Epithelial cell of esophagus (primary cell): ENCODE measurements at regions not wholly inside any gene's neighbourhood (a gene's known extent, or its start where the extent isn't known, plus 50 kb on each side); places are given as distances from the start of the nearest gene placed in this dataset.

Experiments
- DNase-seq: peaks from one replicate; pipeline ENCODE4 v3.0.0; 2010; ENCODE audit warnings: low read depth
- H3K4me3 ChIP-seq: 2 replicates; pipeline ENCODE4 v1.5.1; 2011; ENCODE audit warnings: mild to moderate bottlenecking, low read length, control low read depth
- TF ChIP-seq, protein P1 (sequence below): IDR thresholded peaks from 2 replicates; pipeline ENCODE4 v1.5.1; 2011; ENCODE audit warnings: low read depth, mild to moderate bottlenecking, low read length, control low read depth, inconsistent platforms; ENCODE audit not compliant: insufficient read depth; ENCODE audit errors: missing control alignments

DNA sequence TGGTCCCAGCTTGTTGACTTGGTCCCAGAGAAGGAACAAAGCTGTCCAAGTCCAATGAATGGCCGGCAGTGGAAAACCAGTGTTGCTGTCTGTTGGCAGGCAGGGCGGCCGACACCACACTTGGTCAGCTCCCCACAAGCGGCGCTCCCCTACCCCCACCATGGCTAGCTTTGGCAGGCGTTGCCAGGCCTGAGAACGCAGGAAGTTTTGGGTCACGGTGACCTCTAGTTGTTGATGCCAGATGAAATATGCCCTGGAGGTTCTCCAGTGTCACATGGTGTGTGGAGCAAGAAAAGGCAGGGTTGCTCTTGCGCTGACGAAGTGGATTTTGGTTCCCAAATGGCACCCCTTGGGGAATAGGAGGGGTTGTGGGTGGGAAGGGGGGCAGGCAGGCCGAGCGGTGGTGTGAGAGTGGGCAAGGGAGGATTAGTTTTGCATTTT lies 72.7 kb upstream of the TPRG1 start:
- TF ChIP-seq, protein P1, sequence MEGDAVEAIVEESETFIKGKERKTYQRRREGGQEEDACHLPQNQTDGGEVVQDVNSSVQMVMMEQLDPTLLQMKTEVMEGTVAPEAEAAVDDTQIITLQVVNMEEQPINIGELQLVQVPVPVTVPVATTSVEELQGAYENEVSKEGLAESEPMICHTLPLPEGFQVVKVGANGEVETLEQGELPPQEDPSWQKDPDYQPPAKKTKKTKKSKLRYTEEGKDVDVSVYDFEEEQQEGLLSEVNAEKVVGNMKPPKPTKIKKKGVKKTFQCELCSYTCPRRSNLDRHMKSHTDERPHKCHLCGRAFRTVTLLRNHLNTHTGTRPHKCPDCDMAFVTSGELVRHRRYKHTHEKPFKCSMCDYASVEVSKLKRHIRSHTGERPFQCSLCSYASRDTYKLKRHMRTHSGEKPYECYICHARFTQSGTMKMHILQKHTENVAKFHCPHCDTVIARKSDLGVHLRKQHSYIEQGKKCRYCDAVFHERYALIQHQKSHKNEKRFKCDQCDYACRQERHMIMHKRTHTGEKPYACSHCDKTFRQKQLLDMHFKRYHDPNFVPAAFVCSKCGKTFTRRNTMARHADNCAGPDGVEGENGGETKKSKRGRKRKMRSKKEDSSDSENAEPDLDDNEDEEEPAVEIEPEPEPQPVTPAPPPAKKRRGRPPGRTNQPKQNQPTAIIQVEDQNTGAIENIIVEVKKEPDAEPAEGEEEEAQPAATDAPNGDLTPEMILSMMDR: no peak
- DNase-seq: no peak
- H3K4me3 ChIP-seq: no peak overlapping the region

DNA sequence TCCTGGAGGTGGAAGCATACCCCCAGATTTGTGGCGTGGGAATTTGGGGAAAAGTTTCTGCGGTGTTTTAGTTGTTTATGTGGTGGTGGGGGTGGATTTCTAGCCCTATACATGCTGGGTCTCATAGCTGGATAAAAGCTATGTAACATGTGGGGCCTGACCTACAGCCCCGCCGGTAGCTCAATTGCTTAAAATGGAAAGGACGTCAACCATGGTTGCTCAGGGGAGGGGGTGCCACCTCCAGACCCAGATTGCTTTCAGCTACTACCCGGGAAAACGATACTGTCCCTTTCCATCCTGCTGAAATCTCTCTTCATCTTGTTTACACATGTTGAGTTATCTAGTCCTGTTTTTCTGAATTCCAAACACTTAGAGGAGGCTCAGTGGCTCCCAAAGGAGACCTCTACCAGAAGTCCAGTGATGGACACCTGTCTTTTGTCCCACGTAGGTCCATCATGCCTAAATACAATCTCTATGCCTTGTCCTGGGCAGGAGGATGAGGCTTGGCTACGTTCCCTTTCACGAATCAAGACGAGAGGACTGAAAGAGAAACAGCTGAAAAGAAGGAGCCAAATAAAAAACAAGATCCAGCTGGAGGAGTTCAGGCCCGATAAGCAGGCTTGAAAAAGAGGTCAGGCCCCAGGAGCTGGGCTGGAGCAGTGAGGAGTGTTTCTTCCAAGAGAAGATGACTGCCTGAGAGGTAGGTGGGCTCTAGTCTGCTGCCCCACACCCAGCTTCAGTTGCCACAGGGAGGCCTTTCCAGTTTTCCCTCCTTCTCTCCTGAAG lies 72.1 kb upstream of the TPRG1 start:
- no peak for DNase-seq
- no peak overlapping the region for H3K4me3 ChIP-seq
- TF ChIP-seq, protein P1: no peak

DNA sequence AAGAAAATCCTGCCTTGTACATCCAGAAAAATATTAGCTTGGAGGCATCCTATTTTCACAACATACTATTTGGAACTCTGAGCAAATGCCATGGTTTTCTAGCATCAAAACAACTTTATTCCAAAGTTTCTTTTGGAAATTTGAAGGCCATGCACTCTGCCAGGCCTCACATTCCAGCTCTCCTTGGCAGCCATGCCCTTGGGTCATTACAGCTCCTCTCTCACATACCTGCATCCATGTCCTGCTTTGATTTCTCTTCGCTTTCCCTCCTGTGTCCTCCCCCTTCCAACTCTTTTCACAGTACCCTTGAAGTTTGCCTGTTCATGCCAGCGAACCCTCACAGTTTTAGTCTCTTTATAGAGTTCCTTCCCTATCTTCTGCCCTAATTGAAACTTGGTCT lies 70.9 kb upstream of the TPRG1 start:
- H3K4me3 ChIP-seq: no peak overlapping the region
- TF ChIP-seq, protein P1: no peak
- DNase-seq: no peak

DNA sequence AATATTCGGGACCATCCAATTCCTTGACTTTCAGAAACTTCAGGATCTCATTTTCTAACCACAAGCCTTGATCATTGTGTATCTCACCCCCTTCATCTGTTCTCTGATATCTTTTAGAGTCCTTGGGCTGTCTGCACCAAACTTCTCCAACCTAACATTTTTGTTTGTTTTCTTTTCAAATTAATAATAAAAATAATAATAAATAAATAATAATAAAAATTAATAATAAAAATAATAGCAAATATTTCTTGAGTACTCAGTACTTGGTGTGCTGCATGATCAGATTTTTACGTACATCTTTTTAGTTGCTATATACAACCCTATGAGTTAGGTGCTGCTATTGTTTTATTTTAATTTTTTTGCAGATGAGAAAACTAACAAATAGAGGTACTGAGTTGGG lies 70.2 kb upstream of the TPRG1 start:
- DNase-seq: no peak
- TF ChIP-seq, protein P1: no peak

DNA sequence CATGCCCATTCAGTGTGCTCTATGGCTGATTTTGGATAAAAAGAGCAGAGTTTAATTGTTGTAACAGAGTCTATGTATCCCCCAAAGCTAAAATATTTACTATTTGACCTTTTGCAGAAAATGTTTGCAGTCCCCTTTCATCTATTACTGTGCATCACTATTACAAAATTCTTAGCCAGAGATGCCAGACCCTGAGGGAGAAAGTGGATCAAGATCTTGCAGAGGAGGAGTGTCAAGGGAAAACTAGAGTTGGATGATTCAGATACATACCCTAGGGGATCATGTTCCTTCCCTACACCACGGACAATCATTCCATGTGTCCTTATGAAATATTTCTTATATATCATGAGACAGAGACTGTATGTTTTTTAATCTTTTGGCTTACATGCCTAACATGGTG lies 68.6 kb upstream of the TPRG1 start:
- no peak overlapping the region for H3K4me3 ChIP-seq
- TF ChIP-seq, protein P1: no peak
- DNase-seq: peak; percentile 28

More for the DNA sequence above, 70.2 kb upstream of the TPRG1 start:
- no peak overlapping the region for H3K4me3 ChIP-seq

DNA sequence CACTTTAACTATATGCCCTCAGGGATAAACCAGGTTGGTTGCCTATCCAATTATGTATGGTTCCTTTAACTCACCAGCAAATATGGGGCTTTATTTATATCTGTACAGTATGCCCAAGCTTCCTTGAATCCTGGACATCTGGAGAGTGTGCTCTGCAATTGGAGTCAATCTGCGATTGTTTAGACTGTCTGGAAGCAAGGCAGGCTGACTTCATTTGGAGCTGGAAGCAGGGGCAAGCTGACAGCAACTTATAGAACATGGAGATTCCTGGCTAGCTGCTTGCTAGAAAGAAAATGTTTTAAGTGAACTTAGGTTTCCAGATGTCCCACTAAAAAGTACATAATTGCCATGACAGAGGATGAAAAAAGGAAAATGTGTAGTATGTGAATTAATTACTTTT lies 63.7 kb upstream of the TPRG1 start:
- H3K4me3 ChIP-seq: no peak overlapping the region
- TF ChIP-seq, protein P1: no peak
- no peak for DNase-seq

DNA sequence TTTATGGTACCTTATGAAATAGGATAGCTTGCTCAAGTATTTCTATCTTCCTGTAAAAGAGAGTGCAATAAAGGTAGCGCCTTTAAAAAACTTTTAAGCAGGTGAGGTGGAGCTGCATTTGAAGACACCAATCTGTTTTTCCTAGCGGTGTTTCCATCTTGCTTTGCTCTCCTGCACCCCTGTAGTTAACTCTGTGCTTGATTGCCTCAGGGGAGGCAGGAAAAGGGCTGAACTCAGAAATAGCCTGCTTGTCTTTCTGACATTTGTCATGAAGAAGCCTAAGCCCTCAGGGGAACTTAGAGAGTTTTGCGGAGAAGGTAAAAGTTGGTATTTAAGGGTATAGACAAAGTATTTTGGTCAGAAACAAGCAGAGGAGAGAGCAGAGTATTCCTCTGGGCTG lies 63.0 kb upstream of the TPRG1 start:
- H3K4me3 ChIP-seq: no peak overlapping the region
- DNase-seq: no peak
- TF ChIP-seq, protein P1: no peak
